Gastroesophageal sphincter (tissue), 3 donors: ENCODE measurements at regions not wholly inside any gene's neighbourhood (a gene's known extent, or its start where the extent isn't known, plus 50 kb on each side); places are given as distances from the start of the nearest gene placed in this dataset.

Experiments
- CTCF ChIP-seq, 4 experiments: fragments of 200-600 bp in 2 of 4; fragments of 450-650 bp in 2 of 4; sonication (generic) in 1 of 4; IDR thresholded peaks; one replicate each; pipeline ENCODE4 v1.5.1; 2017 to 2019; ENCODE audit warnings: antibody characterized with exemption in 4 of 4, mild to moderate bottlenecking in 2 of 4, moderate library complexity in 2 of 4
- EP300 ChIP-seq: sonication (generic); formaldehyde crosslinking; IDR thresholded peaks from one replicate; pipeline ENCODE4 v1.6.1; 2017; ENCODE audit warnings: antibody characterized with exemption, mild to moderate bottlenecking
- POLR2A ChIP-seq, 2 donors: fragments of 450-650 bp; IDR thresholded peaks; one replicate each; pipeline ENCODE4 v1.6.1; 2017; ENCODE audit warnings: antibody characterized with exemption in 2 of 2, mild to moderate bottlenecking in 2 of 2, moderate library complexity in 1 of 2

- TF ChIP-seq CTCF (IDR thresholded peaks at IDR 0.05), result no peak
- TF ChIP-seq POLR2A (IDR thresholded peaks at IDR 0.05), result no peak
- TF ChIP-seq EP300, result no peak
Observed at GRCh38 chr12:128178966-128179365, 88.0 kb upstream of the TMEM132C start.
